GM18520 (cell line): ENCODE measurements at regions not wholly inside any gene's neighbourhood (a gene's known extent, or its start where the extent isn't known, plus 50 kb on each side); places are given as distances from the start of the nearest gene placed in this dataset.
"Not testable (repeated sequence)": the region's sequence is repeated elsewhere in the genome, so short reads cannot be mapped to it uniquely, and the experiment has no call there.

Source experiments
- ATAC-seq: cut with Tn5 transposase; IDR thresholded peaks from one replicate; pipeline ENCODE4 v1.9.1; 2021; ENCODE audit not compliant: unreplicated experiment

GRCh38 chr10:85105614-85106255, 777.3 kb downstream of the CCSER2 start:
- ATAC-seq: no peak

GRCh38 chr10:85111271-85111670, 782.9 kb downstream of the CCSER2 start:
- no peak for ATAC-seq

GRCh38 chr10:85124603-85125051, 796.2 kb downstream of the CCSER2 start:
- no peak for ATAC-seq

- no peak for ATAC-seq
These were observed 808.9 kb downstream of the CCSER2 start for GRCh38 chr10:85137253-85137652.

- no peak for ATAC-seq
These were observed 809.7 kb downstream of the CCSER2 start for GRCh38 chr10:85138046-85138445.

GRCh38 chr10:85139124-85139523, 810.7 kb downstream of the CCSER2 start:
- no peak for ATAC-seq

GRCh38 chr10:85141520-85141919, 813.1 kb downstream of the CCSER2 start:
- ATAC-seq: not testable (repeated sequence)

- ATAC-seq: no peak
These were observed 817.6 kb downstream of the CCSER2 start for GRCh38 chr10:85145966-85146365.

- no peak for ATAC-seq
These were observed 819.2 kb downstream of the CCSER2 start for GRCh38 chr10:85147346-85148250.

- no peak for ATAC-seq
These were observed 820.6 kb downstream of the CCSER2 start for GRCh38 chr10:85148693-85149640.

GRCh38 chr10:85149766-85150165, 821.4 kb downstream of the CCSER2 start:
- no peak for ATAC-seq

GRCh38 chr10:85151506-85151905, 823.1 kb downstream of the CCSER2 start:
- ATAC-seq: no peak

- ATAC-seq: no peak
These were observed 824.1 kb downstream of the CCSER2 start for GRCh38 chr10:85152496-85152895.

- no peak for ATAC-seq
These were observed 824.5 kb downstream of the CCSER2 start for GRCh38 chr10:85152911-85153310.

- ATAC-seq: no peak
These were observed 828.8 kb downstream of the CCSER2 start for GRCh38 chr10:85157206-85157605.

GRCh38 chr10:85168243-85168642, 839.9 kb downstream of the CCSER2 start:
- no peak for ATAC-seq

GRCh38 chr10:85170026-85170425, 841.6 kb downstream of the CCSER2 start:
- ATAC-seq: no peak

- no peak for ATAC-seq
These were observed 847.2 kb downstream of the CCSER2 start for GRCh38 chr10:85175635-85176034.

GRCh38 chr10:85177767-85178166, 849.4 kb downstream of the CCSER2 start:
- ATAC-seq: no peak

GRCh38 chr10:85187047-85187446, 858.7 kb downstream of the CCSER2 start:
- no peak for ATAC-seq
